Stimulated activated CD8-positive, alpha-beta memory T cell treated with anti-CD3 and anti-CD28 coated beads, Interleukin-12 subunit alpha, Interleukin-12 subunit beta, amount 100 ng/mL, for 1 hour (primary cell): ENCODE measurements at regions not wholly inside any gene's neighbourhood (a gene's known extent, or its start where the extent isn't known, plus 50 kb on each side); places are given as distances from the start of the nearest gene placed in this dataset.
"Not testable (repeated sequence)": the region's sequence is repeated elsewhere in the genome, so short reads cannot be mapped to it uniquely, and the experiment has no call there.

Source experiments
- DNase-seq: peaks from one replicate; pipeline ENCODE4 v3.0.0-alpha.2; 2020; ENCODE audit warnings: low read depth

DNA sequence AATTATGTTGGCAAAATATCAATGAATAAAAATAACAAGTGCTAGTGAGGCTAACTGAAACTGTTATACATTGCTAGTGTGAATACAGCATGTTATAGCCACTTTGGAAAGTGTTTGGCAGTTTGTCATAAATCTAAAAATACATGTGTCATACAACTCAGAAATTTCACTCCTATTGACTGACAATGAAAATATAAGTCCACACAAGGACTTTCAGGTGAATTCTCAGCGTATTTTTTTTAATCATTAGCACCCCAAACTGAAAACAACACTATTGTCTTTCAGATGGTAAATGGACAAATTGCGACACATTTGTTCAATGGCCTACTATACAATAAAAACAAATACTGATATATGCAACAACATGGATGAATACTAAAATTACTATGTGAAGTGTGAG, 884.8 kb downstream of the TRIB2 start:
- no peak for DNase-seq

GRCh38 chr2:13604951-13605661, 888.4 kb downstream of the TRIB2 start:
- no peak for DNase-seq

- no peak for DNase-seq
Observed at GRCh38 chr2:13607139-13607538, 890.4 kb downstream of the TRIB2 start.

DNA sequence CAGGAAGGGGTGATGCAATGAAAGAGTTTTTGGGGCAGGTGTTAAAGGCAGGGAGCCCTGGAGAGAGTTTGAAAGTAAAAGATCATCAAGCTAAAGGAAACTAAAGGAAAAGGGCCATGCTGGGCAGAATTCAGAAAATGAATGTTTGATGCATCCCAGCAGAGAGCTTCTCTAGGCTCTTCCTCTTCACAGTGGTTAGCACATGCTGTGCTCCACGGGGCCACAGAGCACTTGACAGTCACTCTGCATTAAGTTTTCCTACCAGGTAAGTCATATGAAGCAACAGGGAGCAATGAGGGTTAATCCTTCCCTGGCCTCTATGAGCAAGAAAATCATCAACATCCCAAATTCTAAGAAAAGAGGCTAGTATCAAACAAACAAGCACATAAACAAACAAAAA, 895.2 kb downstream of the TRIB2 start:
- no peak for DNase-seq

GRCh38 chr2:13616059-13616458, 899.3 kb downstream of the TRIB2 start:
- no peak for DNase-seq

DNA sequence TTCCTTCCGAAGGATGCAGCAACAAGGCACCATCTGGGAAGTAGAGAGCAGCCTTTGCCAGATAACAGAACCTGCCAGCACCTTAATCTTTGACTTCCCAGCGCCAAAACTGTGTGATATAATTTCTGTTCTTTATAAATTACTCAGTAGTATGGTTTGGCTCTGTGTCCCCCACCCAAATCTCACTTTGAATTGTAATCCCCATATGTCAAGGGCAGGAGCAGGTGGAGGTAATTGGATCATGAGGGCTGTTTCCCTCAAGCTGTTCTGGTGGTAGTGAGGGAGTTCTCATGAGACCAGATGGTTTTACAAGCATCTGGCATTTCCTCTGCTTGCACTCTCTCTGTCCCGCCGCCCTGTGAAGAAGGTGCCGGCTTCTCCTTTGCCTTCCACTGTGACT, 899.9 kb downstream of the TRIB2 start:
- DNase-seq, result no peak

GRCh38 chr2:13628122-13628521, 911.4 kb downstream of the TRIB2 start:
- DNase-seq, result no peak

DNA sequence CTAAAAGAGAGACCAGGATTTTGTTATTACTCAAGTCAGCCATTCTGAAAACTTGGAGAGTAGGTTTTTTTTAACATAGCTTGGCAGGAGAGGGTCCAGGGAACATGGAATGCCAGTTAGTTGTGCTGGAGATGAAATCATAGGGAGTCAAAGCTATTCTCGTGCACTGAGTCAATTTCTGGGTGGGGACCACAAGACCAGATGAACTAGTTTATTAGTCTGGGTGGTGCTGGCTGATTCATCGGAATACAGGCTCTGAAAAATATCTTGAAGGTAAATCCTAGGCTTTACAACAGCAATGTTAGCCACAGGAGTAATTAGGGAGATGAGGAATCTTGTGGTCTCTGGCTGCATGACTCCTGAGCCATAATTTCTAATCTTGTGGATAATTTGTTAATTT, 921.4 kb downstream of the TRIB2 start:
- no peak for DNase-seq

GRCh38 chr2:13649918-13650317, 933.2 kb downstream of the TRIB2 start:
- DNase-seq, result no peak

DNA sequence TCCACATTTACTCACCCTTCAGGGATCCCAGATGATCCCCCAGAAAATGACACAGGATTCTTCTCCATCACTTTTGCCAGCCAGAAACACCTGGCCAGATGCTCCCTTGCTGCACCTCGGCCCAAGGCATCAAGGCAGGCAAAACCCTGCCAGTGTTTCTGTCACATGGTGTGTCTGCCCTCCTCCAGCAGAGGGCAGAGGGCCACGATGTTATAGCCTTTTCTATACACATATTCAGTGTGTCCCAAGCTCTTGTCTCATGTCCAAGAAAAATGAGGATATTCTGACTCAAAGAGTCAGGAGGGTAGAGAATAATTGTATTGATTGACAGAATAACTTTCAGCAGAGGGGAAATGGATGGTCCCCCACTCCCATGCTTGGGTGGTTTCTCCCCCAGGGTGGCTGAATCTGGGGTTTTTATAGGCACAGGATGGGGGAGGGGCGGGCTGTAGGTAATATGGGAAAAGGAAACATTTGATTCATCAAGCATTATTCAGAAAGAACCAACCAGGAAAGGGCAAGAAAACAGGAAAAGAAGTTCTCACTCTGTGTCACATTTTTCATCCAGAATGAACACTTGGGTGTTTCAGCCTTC, 933.9 kb downstream of the TRIB2 start:
- no peak for DNase-seq

DNA sequence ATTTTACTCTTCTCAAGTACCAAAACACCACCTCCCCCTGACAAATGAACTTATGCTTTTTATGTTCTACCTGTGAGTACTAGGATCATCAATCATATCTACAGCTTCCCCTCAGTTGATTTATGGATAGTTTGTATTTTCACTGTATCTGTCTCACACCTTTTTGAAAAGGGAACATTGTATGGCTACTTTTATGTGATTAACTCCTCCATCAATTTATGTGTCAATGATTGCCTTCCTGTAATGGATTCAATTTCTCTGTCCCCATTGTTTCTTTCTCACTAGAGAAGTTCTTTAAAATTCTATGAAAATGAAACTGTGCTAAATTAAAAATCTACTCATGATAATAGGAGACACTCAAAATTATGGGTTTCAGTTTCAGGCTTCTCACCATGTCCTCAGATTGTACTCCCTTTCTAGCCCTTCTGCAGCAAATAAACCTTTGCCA, 935.0 kb downstream of the TRIB2 start:
- DNase-seq, result no peak

DNA sequence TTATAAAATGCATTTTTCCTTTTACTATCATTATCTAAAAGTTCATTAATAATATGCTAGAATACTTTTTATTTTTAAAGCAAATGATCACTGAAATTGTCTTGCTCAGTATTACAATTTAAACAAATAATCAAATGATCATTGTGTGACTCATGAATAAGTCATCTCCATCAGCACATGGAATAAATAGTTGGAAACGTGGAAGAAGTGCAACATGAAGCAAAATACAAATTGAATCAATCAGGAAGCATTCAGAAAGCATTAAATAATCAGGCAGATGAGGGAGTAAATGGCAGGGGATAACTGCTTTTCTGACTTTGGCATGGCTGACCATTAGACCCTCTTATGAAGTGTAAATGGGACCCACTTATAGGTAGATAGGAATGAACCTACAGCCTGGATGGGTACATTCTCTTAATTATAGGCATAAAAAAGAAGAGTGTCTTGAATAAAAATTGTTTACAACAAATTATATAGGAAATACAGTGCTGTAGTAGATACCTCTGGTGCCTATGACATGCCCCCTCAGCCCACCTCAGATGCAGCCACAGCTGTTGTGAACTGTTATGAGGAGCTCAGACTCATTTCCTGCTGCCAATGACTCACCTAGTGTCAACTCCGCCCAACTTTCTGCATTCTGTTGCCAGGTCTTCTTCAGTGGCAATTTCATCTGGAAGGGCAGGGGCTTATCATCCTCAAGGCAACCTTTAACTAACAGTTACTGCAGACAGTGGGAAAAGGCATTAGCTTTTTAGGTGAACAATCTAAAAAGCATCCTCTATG, 936.0 kb downstream of the TRIB2 start:
- no peak for DNase-seq

- no peak for DNase-seq
Observed at GRCh38 chr2:13654416-13654815, 937.7 kb downstream of the TRIB2 start.

DNA sequence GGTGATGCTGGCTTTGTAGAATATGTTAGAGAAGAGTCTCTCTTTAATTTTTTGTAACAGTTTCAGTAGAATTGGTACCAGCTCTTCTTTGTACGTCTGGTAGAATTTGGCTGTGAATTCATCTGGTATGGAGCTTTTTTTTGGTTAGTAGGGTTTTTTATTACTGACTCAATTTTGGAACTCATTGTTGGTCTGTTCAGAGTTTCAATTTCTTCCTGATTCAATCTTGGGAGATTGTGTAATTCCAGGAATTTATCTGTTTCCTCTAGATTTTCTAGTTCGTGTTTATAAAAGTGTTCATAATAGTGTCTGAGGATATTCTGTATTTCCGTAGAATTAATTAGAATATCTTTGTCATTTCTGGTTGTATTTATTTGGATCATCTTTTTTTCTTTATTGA, 943.5 kb downstream of the TRIB2 start:
- DNase-seq, result no peak

DNA sequence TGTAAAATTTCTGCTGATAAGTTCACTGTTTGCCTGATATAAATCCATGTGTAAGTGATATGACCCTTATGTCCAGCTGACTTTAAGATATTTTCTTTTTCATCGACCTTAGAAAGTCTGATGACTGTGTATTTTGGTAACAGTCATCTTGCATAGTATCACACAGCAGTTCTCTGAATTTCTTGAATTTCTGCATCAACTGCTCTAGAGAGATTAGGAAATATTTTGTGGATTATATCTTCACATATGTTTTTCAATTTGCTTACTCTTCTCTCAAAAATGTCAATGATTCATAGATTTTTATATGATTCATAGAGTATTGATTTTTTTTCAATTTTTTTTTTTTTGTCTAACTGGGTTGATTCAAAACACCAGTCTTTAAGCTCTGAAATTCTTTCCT, 945.3 kb downstream of the TRIB2 start:
- no peak for DNase-seq

DNA sequence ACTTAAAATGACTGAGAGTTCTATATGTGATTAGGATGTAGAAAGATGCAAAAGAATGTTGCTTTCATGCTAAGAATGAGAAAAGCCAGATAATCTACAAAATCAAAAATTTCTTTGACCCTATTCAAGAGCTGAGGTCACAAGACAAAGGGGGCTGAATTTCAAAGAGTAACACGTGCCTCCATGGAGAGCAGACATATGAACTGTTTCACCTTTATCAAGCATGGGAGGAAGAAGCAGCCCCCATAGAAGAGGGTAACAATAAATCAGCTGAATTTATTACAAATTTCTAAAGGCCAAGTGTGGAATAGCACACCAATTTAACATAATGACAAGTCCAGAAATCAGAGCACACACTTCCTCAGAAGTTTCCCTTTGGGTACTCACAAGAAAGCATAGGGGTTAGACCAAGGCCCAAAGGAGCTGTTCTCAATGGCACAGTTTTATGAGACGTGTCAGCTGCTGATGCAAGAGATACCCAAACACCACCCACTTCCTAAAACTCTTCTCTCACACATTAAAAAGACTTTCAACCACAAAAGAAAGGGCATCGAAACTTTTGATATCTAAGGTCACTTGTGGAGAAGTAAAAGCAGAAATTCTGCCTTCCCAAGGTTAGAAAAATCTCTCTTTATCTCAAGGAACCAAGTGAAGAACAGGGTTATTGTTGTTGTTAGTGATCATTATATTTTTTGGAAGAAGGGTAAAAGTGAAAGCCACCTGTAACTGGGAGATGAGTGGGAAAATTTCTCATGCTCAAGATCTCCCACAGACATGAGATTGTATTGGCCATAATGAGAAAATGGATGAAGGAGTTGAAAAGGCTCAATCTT, 950.1 kb downstream of the TRIB2 start:
- DNase-seq, result no peak

DNA sequence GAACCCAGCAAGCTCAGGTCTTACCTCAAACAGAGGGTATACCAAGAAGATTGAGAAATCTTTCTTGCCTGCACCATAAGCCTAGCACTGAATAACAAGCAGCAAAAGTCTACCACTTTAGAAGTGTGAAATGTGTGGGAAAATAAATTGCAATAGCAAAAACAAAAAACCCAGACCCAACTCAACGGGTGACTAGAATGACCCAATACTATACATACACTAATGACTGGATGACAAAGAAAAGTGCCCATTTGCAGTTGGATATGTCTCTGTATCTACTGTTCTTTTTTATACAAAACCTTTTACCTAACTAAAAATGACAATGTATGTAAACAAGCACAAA, 950.6 kb downstream of the TRIB2 start:
- DNase-seq, result no peak

DNA sequence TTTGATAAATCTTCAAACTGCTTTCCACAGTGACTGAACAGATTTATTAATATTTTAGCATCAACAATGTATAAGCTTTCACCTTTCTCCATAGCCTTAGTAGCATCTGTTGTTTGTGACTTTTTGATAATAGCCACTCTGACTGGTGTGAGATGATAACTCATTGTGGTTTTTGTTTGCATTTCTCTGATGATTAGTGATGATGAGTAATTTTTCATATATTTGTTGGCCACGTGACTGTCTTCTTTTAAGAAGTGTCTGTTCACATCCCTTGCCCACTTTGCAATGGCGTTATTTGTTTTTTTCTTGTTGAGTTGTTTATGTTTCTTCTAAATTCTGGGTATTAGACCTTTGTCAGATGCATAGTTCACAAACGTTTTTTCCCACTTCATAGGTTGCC, 952.9 kb downstream of the TRIB2 start:
- no peak for DNase-seq

GRCh38 chr2:13673821-13674220, 957.1 kb downstream of the TRIB2 start:
- not testable (repeated sequence) for DNase-seq

GRCh38 chr2:13676269-13676668, 956.2 kb upstream of the LRATD1 start:
- no peak for DNase-seq

GRCh38 chr2:13681936-13682335, 950.6 kb upstream of the LRATD1 start:
- no peak for DNase-seq

DNA sequence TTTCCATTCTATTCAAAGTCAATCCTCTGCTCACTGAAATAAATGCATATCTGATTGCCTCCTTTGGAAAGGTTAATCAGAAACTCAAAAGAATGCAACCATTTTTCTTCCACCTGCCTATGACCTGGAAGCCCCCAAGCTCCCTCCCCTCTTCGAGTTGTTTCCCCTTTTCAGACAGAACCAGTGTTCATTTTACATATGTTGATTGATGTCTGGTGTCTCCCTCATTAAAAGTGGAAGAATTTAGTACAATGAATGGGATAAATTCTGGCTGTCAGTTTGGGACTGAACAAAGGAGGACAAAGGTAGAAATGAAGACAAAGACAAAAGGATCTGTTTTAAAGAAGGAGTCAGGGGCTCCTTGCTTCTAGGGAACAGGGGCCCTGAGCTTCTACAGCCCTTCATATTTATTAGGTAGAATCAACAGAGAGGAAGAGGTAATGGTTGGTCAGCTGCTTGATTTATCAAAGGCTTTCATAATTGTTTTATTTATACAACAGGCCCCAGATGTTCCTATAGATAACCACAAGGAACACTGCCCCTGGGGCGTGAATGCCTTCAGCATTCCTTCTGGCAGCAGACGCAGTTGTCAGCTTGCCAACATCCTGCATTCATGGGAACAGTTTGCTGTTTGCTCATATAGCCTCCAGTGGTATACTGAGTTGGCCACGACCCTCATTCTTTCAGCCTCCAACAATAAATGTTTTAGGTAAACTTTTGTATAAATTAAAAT, 949.8 kb upstream of the LRATD1 start:
- no peak for DNase-seq
